ENCODE measurements at regions not wholly inside any gene's neighbourhood (a gene's known extent, or its start where the extent isn't known, plus 50 kb on each side); places are given as distances from the start of the nearest gene placed in this dataset.

DNA sequence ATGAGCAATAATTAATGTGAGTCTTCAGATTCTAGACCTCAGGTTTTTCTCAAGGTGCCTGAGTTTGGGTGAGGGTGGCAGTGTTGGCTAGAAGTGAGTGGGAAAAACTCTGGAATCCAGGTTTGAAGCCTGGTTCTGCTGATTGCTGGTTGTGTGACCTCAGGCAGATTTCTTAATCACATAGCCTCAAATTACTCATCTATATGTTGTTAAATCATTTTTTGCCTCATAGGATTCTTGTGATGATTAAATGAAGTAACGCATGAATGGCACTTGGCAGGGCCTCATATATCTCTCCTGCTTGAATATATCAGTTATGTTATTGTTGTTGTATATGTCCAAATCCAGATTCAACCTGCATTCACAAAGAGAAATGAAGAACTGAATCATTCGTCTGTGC is 60.5 kb downstream of the NR2F2 start:
- H3K4me2 ChIP-seq (ENCODE audit: insufficient read depth, low read length) = no peak overlapping the region
- H3K9ac ChIP-seq (ENCODE audit: insufficient read depth in 1 of 2, low read depth in 2 of 2, low read length in 2 of 2) = no peak overlapping the region
- ChIA-PET CTCF (ENCODE audit: low intra/inter-chr PET ratio) (no interaction called here), POLR2A (interaction anchor here (0.6 to 0.7 kb wide), 2 partner anchors 47 to 1567 kb away, joined by 3 to 6 read pairs; no protein-coding TSS in a partner anchor)
- no peak overlapping the region for H2AFZ ChIP-seq (ENCODE audit: low read depth, low read length)
- 89% methylated on average over 2 of the region's 2 CpGs for WGBS (ENCODE audit: insufficient coverage, low coverage, missing lambda C conversion rate)
- no peaks in the 10 kb centered on the region for H4K20me1 ChIP-seq (replicated peaks; ENCODE audit: control insufficient read depth, insufficient read depth, low read length)
- H3K27me3 ChIP-seq (ENCODE audit: control insufficient read depth in 2 of 2, insufficient read depth in 2 of 2, low read length in 2 of 2) = no peaks in the 10 kb centered on the region
- no peaks in the 10 kb centered on the region for H3K9me1 ChIP-seq (ENCODE audit: control insufficient read depth, insufficient read depth, low read length)
- H3K4me1 ChIP-seq (replicated peaks in 1 of 2; ENCODE audit: control insufficient read depth in 2 of 2, insufficient read depth in 2 of 2, low read length in 2 of 2) = peaks cover 4 to 17% of the 10 kb centered on the region in 2 experiments; a peak in 4 of 5 replicates
- H3K4me3 ChIP-seq = no peak overlapping the region
- BruUV-seq (replicated peaks) = no TSS peak
- in situ Hi-C loops (cut with MboI) = no loop called here
- H3K79me2 ChIP-seq (ENCODE audit: control insufficient read depth, insufficient read depth, low read length) = no peaks in the 10 kb centered on the region
- DNase-seq (ENCODE audit: extremely low read depth in 1 of 4, low spot score in 3 of 4) (no peak), FAIRE-seq (no peak), ATAC-seq (no peak)
- no peak overlapping the region for H3K27ac ChIP-seq (ENCODE audit: extremely low read depth, low read depth, low read length)
- no peaks in the 10 kb centered on the region for H3K36me3 ChIP-seq (ENCODE audit: control insufficient read depth, insufficient read depth, low read length)
- intact Hi-C loops (cut with micrococcal nuclease) = no loop called here
- TF ChIP-seq SP1 (CRISPR knock-in tag; IDR thresholded peaks at IDR 0.05) = no peak
- TF ChIP-seq ZNF197 (CRISPR knock-in tag; IDR thresholded peaks at IDR 0.05; ENCODE audit: low read depth) = no peak
- TF ChIP-seq NR2C1 (IDR thresholded peaks at IDR 0.05) = no peak
- TF ChIP-seq NR2C1 (tag; IDR thresholded peaks at IDR 0.05) = no peak
- no peak for TF ChIP-seq XRCC3 (IDR thresholded peaks at IDR 0.05)
- TF ChIP-seq STAT5B (CRISPR knock-in tag; IDR thresholded peaks at IDR 0.05) = no peak
- TF ChIP-seq HIVEP1 (CRISPR knock-in tag; IDR thresholded peaks at IDR 0.05) = no peak
- no peak for TF ChIP-seq MCM2 (IDR thresholded peaks at IDR 0.05; ENCODE audit: low read depth)
- no peaks in the 10 kb centered on the region for H3K9me3 ChIP-seq (replicated peaks; ENCODE audit: control insufficient read depth, insufficient read depth, low read depth, low read length)

Measured in K562 (cell line).